SKM-1 treated with dmso at 0.1 percent for 144 hours (cell line): ENCODE measurements at regions not wholly inside any gene's neighbourhood (a gene's known extent, or its start where the extent isn't known, plus 50 kb on each side); places are given as distances from the start of the nearest gene placed in this dataset.

ENCODE experiments used
- DNase-seq: peaks from one replicate; lab custom pipeline; 2025; ENCODE audit not compliant: unreplicated experiment; lab: John Stamatoyannopoulos, UW

DNA sequence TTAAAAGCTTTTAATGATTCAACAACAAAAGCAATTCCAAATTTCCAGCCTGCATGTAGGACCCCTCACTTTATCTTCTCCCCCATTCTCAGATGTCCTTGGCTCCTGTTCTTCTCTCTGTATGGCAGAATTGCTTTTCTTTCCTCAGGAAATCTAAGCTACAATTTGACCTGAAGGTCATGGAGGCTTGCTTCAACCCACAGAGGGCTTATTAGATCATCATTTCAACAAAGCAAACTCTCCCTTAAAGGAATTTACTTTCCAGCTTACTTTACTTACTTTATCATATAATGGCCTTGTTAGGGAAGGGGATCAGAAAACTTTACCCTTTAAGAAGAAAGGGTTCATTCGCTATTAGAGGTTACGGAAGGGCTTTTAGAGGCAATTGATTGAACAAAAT is 211.5 kb downstream of the RAD51AP2 start:
- no peak for DNase-seq

DNA sequence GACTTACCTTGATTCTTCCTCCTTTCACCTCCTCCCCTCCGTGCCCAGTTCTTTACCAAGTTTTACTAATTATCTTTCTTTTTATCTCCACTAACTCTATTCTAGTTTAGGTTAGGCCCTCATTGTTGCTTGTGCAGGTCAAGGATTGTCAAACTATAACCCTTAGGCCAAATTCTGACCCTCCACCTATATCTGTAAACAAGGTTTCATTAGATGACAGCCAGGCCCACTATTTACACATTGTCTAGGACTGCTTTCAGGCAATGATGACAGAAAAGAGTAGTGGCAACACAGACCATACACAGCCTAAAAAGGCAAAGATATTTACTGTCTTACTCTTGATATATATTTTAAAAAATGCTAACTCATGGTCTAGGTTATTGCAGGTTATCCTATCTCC is 212.0 kb downstream of the RAD51AP2 start:
- DNase-seq = no peak

DNA sequence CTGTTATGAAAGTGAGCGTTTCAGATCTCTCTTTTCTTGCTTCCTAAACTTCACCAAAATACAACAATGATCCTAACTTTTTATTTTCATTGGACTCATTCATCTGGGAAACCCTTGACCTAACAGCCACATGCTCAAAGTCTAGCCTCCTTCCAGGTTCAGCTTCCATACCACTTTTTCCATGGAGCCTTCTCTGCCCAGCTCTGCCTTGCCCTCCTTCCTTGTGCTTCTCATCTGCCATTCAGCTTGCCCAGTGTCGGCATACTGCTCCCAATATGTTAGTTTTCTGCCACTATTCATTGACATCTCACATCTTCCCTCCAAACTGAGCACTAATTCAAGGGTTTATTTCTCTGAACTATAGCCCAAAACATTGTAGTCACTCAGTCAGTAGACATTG is 214.7 kb downstream of the RAD51AP2 start:
- no peak for DNase-seq

DNA sequence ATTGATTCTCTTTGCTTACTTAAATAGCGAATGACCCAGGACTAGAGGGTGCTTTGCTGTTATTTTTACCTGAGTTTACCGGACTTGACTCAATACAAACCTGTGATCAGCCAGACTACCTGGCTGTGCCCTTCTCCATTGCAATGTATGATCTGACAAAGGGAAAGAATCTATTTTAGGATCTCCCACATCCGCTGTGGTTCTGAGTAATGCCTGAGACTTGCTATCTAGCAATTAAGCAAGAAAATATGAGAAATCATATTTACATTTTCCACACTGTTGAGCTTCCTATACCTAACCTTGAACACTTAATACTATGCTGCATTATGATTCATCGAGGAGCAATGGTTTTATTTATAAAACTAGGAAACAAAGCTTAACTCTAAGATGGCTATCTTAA is 215.2 kb downstream of the RAD51AP2 start:
- DNase-seq = no peak

DNA sequence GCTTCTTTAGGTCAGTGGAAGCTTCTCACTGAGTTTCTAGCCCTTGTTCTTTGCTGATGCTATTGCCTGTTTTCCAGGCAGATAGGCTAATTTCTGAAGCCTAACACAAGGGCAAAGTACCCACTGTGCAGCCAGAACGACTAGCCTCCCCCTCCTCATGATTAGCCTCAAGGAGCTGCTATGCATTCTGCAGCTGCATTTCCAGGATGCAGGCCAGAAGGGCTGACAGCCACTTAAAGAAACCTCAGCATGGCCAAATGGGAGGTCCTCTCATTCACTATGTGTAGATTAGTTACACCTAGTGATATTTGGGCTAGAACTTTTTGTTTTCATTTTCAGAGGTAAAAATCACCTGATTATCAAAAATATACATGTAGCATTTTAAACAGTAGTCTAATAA is 216.0 kb downstream of the RAD51AP2 start:
- no peak for DNase-seq

GRCh38 chr2:17301437-17301836 is 216.8 kb downstream of the RAD51AP2 start:
- DNase-seq = no peak

DNA sequence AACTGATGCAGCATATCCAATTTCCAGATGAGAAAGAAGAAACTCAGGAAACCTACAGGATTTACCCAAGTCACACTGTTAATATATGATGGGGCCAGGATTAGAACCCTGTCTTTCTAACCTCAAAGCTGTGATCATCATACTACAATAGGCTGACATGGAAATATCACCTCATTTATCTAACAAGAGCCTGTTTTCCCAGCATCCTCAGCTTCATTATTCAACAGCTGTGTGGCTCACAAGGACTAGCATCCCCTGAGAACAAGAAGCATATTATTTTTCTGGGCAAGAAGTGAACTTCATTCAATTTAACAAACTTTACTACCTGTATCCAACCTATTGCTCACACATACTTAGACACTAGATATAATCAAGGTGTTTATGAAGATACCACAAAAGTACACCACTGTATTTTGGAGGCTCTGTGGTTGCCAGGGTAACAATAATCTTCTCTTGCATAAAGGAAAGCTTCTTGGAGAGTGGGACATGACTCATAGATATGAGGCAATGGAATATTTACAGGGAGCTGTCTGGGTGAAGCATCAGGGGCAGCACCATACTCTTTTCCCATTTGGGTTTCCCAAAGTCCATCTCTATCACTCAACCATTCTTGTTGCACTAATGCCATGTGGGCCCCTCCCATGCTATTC is 218.2 kb downstream of the RAD51AP2 start:
- DNase-seq = no peak

DNA sequence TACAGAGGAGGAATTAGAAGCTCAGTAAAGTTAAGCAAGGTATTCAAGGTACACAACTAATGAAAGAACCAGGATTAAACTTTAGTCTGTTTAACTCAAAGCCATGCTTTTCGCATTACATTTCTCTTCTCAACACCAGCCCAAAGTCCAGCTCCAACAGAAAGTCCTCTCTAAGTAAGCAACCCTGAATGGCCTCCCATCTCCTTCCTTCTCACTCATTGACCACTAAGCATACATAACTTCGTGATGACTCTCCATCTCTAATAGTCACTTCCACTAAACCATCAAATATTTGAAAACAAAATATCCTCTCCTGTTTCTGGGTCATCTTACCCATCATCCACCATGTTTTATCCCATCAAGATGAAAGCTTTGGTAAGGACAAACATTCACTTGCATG is 219.8 kb downstream of the RAD51AP2 start:
- DNase-seq = no peak

DNA sequence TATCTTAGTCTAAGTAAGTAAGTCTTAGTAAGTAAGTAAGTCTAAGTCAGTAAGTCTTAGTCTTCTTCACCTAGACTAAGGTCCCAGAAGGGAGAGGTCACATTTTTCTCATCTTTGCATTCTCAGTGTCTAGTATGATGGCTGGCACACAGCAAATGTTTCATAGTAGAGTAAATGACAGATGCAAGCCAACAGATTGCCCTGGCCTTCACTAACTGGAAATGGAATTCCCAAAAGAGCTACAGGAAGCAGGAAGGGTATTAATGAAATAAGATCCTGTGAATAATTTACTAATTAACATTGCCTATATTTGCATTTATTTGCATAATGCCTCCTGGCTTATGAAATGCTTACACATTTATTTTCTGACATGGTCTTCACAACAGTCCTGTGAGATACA is 221.6 kb downstream of the RAD51AP2 start:
- DNase-seq = no peak

GRCh38 chr2:17289669-17290068 is 228.6 kb downstream of the RAD51AP2 start:
- DNase-seq = no peak

DNA sequence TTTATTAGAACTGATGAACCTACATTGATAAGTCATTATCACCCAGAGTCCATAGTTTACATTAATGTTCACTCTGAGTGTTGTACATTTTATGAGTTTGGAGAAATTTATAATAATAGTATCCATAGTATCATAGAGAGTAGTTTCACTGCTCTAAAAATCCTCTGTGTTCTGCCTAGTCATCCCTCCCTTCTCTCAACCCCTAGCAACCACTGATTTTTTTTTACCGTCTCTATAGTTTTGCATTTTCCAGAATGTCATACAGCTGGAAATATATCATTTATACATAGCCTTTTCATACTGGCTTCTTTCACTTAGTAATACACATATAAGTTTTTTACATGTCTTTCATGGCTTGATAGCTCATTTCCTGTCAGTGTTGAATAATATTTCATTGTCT is 231.1 kb downstream of the RAD51AP2 start:
- DNase-seq = no peak

DNA sequence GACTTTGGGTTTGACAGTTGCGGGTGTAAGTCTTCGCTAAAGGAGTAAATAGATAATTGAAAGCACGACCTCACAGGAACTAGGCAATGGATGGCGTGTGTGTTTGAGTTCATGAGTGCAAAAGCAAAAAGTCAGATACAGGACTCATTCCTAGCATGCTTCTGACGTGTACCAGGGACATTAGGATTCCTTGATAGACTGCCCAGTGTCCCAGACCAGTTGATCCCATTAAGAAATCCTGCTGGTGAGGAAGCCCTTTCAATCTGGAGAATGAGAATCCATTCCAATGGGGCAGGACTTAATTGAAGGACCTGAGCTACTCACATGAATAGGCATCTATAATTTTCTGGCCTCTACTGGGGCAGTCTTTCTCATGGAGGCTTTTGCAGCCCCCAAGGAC is 235.4 kb downstream of the RAD51AP2 start:
- no peak for DNase-seq

DNA sequence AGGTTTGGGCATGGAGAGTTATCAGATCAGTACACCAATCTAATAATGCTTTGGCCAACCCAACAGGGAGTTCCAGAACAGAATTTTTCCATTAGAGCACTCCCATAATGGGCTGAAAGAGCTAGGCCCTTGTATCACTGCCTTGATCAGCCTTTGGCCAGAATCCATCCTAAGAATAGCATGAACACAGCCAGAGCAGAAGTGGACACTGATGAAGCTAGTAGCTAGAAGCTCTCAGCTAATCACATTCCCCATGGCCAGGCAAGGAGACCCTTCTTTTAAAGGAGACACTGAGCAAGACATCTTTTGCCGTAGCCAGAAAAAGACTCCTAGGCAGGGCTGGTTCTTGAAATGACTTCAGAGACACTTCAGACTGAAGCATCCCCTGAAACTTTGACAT is 236.0 kb downstream of the RAD51AP2 start:
- DNase-seq = no peak

GRCh38 chr2:17276220-17276619 is 242.0 kb downstream of the RAD51AP2 start:
- no peak for DNase-seq

GRCh38 chr2:17272652-17273525 is 245.4 kb downstream of the RAD51AP2 start:
- DNase-seq = no peak

DNA sequence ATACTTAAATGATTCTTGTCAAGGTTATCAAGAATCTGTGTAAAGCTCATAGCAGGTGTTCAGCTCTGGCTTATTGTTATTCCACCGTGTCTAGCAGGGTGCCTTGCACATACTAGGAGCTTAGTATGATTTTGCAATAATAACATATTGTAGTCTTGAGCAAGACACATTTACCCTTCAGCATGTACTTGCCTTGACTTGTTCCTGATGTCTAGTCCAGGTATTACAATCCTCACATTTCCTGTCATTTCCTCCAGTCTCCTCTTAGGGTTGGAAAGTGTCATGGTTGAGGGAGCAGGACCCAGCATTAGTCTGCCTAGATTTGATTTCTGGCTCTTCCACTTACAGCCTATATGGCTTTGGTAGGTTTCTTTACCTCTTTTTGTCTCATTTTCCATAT is 246.1 kb downstream of the RAD51AP2 start:
- no peak for DNase-seq

DNA sequence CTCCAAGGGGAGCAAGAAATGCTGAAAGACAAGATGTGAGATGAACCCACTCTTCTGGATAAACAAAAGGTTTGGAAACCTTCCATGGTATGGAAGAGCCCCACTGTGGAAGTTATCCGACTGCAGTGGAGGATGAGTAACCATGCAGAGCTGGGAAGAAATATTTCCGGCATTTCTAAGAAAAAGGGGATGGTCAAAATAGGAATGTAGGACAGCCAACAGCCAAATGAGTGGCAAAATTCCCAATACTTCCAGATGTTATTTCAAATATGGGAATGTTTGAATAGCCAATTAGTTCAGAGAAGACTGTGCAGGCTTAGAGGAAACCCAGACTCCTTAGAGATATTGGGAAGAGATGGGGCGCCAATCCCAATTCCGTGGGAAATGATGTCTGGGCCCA is 246.8 kb downstream of the RAD51AP2 start:
- no peak for DNase-seq

- DNase-seq = peak; percentile 78
Measured at GRCh38 chr2:17270894-17271293, 247.3 kb downstream of the RAD51AP2 start.

GRCh38 chr2:17263570-17263968 is 254.7 kb downstream of the RAD51AP2 start:
- no peak for DNase-seq

GRCh38 chr2:17262854-17263569 is 255.2 kb downstream of the RAD51AP2 start:
- DNase-seq = no peak

- DNase-seq = no peak
Measured at GRCh38 chr2:17259613-17260012, 258.6 kb downstream of the RAD51AP2 start.

DNA sequence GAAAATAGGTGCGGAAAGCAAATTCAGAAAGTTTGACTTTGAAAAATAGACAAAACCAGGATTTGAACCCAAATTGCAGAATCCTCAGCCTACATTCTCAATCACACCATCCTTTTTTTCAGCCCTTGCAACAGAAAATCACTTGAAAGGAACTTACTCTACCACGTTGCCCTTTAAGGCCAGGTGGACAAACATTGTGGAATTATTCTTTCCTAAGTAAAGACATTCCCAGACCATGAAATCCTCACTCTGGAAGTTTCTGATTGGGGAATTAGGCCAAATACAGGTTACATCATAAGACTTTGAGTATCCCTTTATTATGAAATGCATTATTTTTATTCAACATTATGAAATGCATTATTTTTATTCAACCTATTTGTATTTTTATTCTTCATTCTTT is 259.4 kb downstream of the RAD51AP2 start:
- DNase-seq = no peak
